Activated naive CD4-positive, alpha-beta T cell treated with anti-CD3 and anti-CD28 coated beads, Interleukin-2, amount 10 ng/mL, durations not matched to agents 7 days and 5 days (primary cell): ENCODE measurements at regions not wholly inside any gene's neighbourhood (a gene's known extent, or its start where the extent isn't known, plus 50 kb on each side); places are given as distances from the start of the nearest gene placed in this dataset.

Source experiments
- CTCF ChIA-PET: fragments of 350-600 bp; sonication (Branson Sonifier 250); formaldehyde crosslinking; loops from one replicate; lab custom pipeline; 2021; ENCODE audit warnings: antibody characterized with exemption; lab: Charles Lee
- DNase-seq: peaks from one replicate; pipeline ENCODE4 v3.0.0-alpha.2; 2020
- H3K27ac Mint-ChIP-seq: one replicate; pipeline ENCODE4 v1.8.0; 2021; ENCODE audit warnings: mild to moderate bottlenecking, moderate library complexity, mixed read lengths
- H3K27me3 Mint-ChIP-seq: one replicate; pipeline ENCODE4 v1.8.0; 2021; ENCODE audit warnings: mild to moderate bottlenecking, mixed read lengths
- H3K36me3 Mint-ChIP-seq: one replicate; pipeline ENCODE4 v1.8.0; 2021; ENCODE audit warnings: mixed read lengths
- H3K4me1 Mint-ChIP-seq: one replicate; pipeline ENCODE4 v1.8.0; 2021; ENCODE audit warnings: mixed read lengths
- H3K4me3 Mint-ChIP-seq: one replicate; pipeline ENCODE4 v1.8.0; 2021; ENCODE audit warnings: mild to moderate bottlenecking, moderate library complexity, mixed read lengths
- H3K9me3 Mint-ChIP-seq: one replicate; pipeline ENCODE4 v1.8.0; 2021; ENCODE audit warnings: mixed read lengths

- H3K4me3 Mint-ChIP-seq = no peak overlapping the region
- CTCF ChIA-PET = no interaction called here
- no peak for DNase-seq
- peaks cover 9% of the 10 kb centered on the region for H3K9me3 Mint-ChIP-seq
- H3K4me1 Mint-ChIP-seq = no peaks in the 10 kb centered on the region
- H3K27ac Mint-ChIP-seq = no peak overlapping the region
- no peaks in the 10 kb centered on the region for H3K27me3 Mint-ChIP-seq
- no peaks in the 10 kb centered on the region for H3K36me3 Mint-ChIP-seq
Observed at GRCh38 chr6:84556541-84557335, 207.7 kb downstream of the TBX18 start.

GRCh38 chr6:84554706-84555105, 209.7 kb downstream of the TBX18 start:
- Mint-ChIP-seq H3K4me1 (no peaks in the 10 kb centered on the region), H3K27me3 (no peaks in the 10 kb centered on the region), H3K36me3 (no peaks in the 10 kb centered on the region)

GRCh38 chr6:84554074-84554473, 210.3 kb downstream of the TBX18 start:
- H3K9me3 Mint-ChIP-seq = peaks cover 13% of the 10 kb centered on the region
- no peak overlapping the region for H3K4me3 Mint-ChIP-seq
- CTCF ChIA-PET = no interaction called here
- no peak for DNase-seq
- no peak overlapping the region for H3K27ac Mint-ChIP-seq
- H3K36me3 Mint-ChIP-seq = no peaks in the 10 kb centered on the region
- H3K4me1 Mint-ChIP-seq = no peaks in the 10 kb centered on the region
- H3K27me3 Mint-ChIP-seq = no peaks in the 10 kb centered on the region

More at GRCh38 chr6:84554706-84555105, 209.7 kb downstream of the TBX18 start:
- CTCF ChIA-PET = no interaction called here
- H3K4me3 Mint-ChIP-seq = no peak overlapping the region
- no peak for DNase-seq
- no peak overlapping the region for H3K27ac Mint-ChIP-seq
- peaks cover 13% of the 10 kb centered on the region for H3K9me3 Mint-ChIP-seq

- H3K27me3 Mint-ChIP-seq = no peaks in the 10 kb centered on the region
- no peaks in the 10 kb centered on the region for H3K4me1 Mint-ChIP-seq
- H3K4me3 Mint-ChIP-seq = no peak overlapping the region
- no peak overlapping the region for H3K27ac Mint-ChIP-seq
- no peak for DNase-seq
- peaks cover 13% of the 10 kb centered on the region for H3K9me3 Mint-ChIP-seq
- CTCF ChIA-PET = no interaction called here
- no peaks in the 10 kb centered on the region for H3K36me3 Mint-ChIP-seq
Observed at GRCh38 chr6:84553527-84553926, 210.9 kb downstream of the TBX18 start.

GRCh38 chr6:84551797-84552196, 212.6 kb downstream of the TBX18 start:
- no peak for DNase-seq
- Mint-ChIP-seq H3K4me3 (no peak overlapping the region), H3K27ac (no peak overlapping the region), H3K9me3 (peaks cover 13% of the 10 kb centered on the region), H3K27me3 (no peaks in the 10 kb centered on the region), H3K36me3 (no peaks in the 10 kb centered on the region), H3K4me1 (no peaks in the 10 kb centered on the region)
- CTCF ChIA-PET = no interaction called here

- no peak for DNase-seq
- H3K27ac Mint-ChIP-seq = no peak overlapping the region
- H3K9me3 Mint-ChIP-seq = peaks cover 13% of the 10 kb centered on the region
- CTCF ChIA-PET = no interaction called here
- H3K4me3 Mint-ChIP-seq = no peak overlapping the region
- no peaks in the 10 kb centered on the region for H3K36me3 Mint-ChIP-seq
- no peaks in the 10 kb centered on the region for H3K4me1 Mint-ChIP-seq
- H3K27me3 Mint-ChIP-seq = no peaks in the 10 kb centered on the region
Observed at GRCh38 chr6:84549917-84550316, 214.5 kb downstream of the TBX18 start.

GRCh38 chr6:84547341-84547801, 217.0 kb downstream of the TBX18 start:
- CTCF ChIA-PET = no interaction called here

GRCh38 chr6:84546427-84546914, 217.9 kb downstream of the TBX18 start:
- CTCF ChIA-PET = no interaction called here
- Mint-ChIP-seq H3K27ac (no peak overlapping the region), H3K4me1 (no peaks in the 10 kb centered on the region), H3K4me3 (no peak overlapping the region), H3K27me3 (no peaks in the 10 kb centered on the region), H3K36me3 (no peaks in the 10 kb centered on the region), H3K9me3 (peaks cover 9% of the 10 kb centered on the region)
- DNase-seq = no peak

More at GRCh38 chr6:84547341-84547801, 217.0 kb downstream of the TBX18 start:
- no peaks in the 10 kb centered on the region for H3K27me3 Mint-ChIP-seq
- no peaks in the 10 kb centered on the region for H3K36me3 Mint-ChIP-seq
- no peak for DNase-seq
- H3K27ac Mint-ChIP-seq = no peak overlapping the region
- H3K4me1 Mint-ChIP-seq = no peaks in the 10 kb centered on the region
- peaks cover 8% of the 10 kb centered on the region for H3K9me3 Mint-ChIP-seq
- H3K4me3 Mint-ChIP-seq = no peak overlapping the region

GRCh38 chr6:84539122-84539856, 225.1 kb downstream of the TBX18 start:
- H3K36me3 Mint-ChIP-seq = no peaks in the 10 kb centered on the region
- CTCF ChIA-PET = no interaction called here
- no peaks in the 10 kb centered on the region for H3K4me1 Mint-ChIP-seq
- DNase-seq = no peak
- no peaks in the 10 kb centered on the region for H3K27me3 Mint-ChIP-seq
- H3K9me3 Mint-ChIP-seq = peaks cover 5% of the 10 kb centered on the region
- no peak overlapping the region for H3K4me3 Mint-ChIP-seq
- H3K27ac Mint-ChIP-seq = no peak overlapping the region

- Mint-ChIP-seq H3K4me3 (no peak overlapping the region), H3K27me3 (no peaks in the 10 kb centered on the region), H3K9me3 (peaks cover 1% of the 10 kb centered on the region), H3K27ac (no peak overlapping the region), H3K4me1 (no peaks in the 10 kb centered on the region), H3K36me3 (no peaks in the 10 kb centered on the region)
- CTCF ChIA-PET = no interaction called here
- DNase-seq = no peak
Observed at GRCh38 chr6:84536885-84537638, 227.3 kb downstream of the TBX18 start.

- Mint-ChIP-seq H3K36me3 (no peaks in the 10 kb centered on the region), H3K9me3 (no peaks in the 10 kb centered on the region)
Observed at GRCh38 chr6:84528201-84528600, 236.2 kb downstream of the TBX18 start.

GRCh38 chr6:84526631-84527030, 237.8 kb downstream of the TBX18 start:
- no peaks in the 10 kb centered on the region for H3K9me3 Mint-ChIP-seq
- H3K27ac Mint-ChIP-seq = no peak overlapping the region
- no peaks in the 10 kb centered on the region for H3K27me3 Mint-ChIP-seq
- CTCF ChIA-PET = no interaction called here
- no peaks in the 10 kb centered on the region for H3K4me1 Mint-ChIP-seq
- H3K36me3 Mint-ChIP-seq = no peaks in the 10 kb centered on the region
- H3K4me3 Mint-ChIP-seq = no peak overlapping the region
- no peak for DNase-seq

More at GRCh38 chr6:84528201-84528600, 236.2 kb downstream of the TBX18 start:
- H3K4me1 Mint-ChIP-seq = no peaks in the 10 kb centered on the region
- CTCF ChIA-PET = no interaction called here
- no peak overlapping the region for H3K4me3 Mint-ChIP-seq
- no peak overlapping the region for H3K27ac Mint-ChIP-seq
- no peak for DNase-seq
- H3K27me3 Mint-ChIP-seq = no peaks in the 10 kb centered on the region

- Mint-ChIP-seq H3K9me3 (no peaks in the 10 kb centered on the region), H3K27ac (no peak overlapping the region), H3K27me3 (no peaks in the 10 kb centered on the region), H3K4me1 (no peaks in the 10 kb centered on the region), H3K36me3 (no peaks in the 10 kb centered on the region), H3K4me3 (no peak overlapping the region)
- CTCF ChIA-PET = no interaction called here
- no peak for DNase-seq
Observed at GRCh38 chr6:84525907-84526306, 238.5 kb downstream of the TBX18 start.

- no peak overlapping the region for H3K27ac Mint-ChIP-seq
- no peaks in the 10 kb centered on the region for H3K36me3 Mint-ChIP-seq
- H3K9me3 Mint-ChIP-seq = no peaks in the 10 kb centered on the region
- H3K27me3 Mint-ChIP-seq = no peaks in the 10 kb centered on the region
- DNase-seq = no peak
- CTCF ChIA-PET = no interaction called here
- H3K4me3 Mint-ChIP-seq = no peak overlapping the region
- H3K4me1 Mint-ChIP-seq = no peaks in the 10 kb centered on the region
Observed at GRCh38 chr6:84524636-84525035, 239.8 kb downstream of the TBX18 start.
